ENCODE measurements at regions not wholly inside any gene's neighbourhood (a gene's known extent, or its start where the extent isn't known, plus 50 kb on each side); places are given as distances from the start of the nearest gene placed in this dataset.

DNA sequence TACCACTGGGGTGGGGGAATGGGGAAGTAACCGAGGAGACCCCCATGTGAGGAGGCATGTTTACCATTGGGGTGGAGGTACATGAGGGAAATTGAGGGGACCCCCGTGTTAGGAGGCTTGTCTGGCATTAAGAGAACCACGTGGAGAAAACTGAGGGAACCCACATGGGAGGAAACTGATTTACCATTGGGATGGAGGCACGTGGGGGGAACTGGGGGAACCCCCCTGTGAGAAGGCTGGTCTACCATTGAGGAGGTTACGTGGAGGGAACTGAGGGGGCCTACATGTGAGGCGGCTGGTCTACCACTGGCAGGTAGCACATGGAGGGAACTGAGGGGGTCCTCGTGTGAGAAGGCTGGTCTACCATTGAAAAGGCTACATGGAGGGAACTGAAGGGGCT lies 159.4 kb downstream of the FBLN2 start:
- DNase-seq (ENCODE audit: low spot score): no peak
- Histone ChIP-seq H3K36me3 (no peaks in the 10 kb centered on the region), H3K27me3 (replicated peaks; ENCODE audit: insufficient read depth) (no peaks in the 10 kb centered on the region), H3K9me3 (no peaks in the 10 kb centered on the region), H3K4me3 (no peak overlapping the region), H3K4me1 (replicated peaks) (no peaks in the 10 kb centered on the region), H3K27ac (no peak overlapping the region)
- intact Hi-C loops (cut with DNase I): no loop called here
- 87% methylated on average over 7 of the region's 7 CpGs for WGBS
- TF ChIP-seq CTCF (IDR thresholded peaks at IDR 0.05) (no peak), POLR2A (IDR thresholded peaks at IDR 0.05) (no peak), POLR2AphosphoS5 (IDR thresholded peaks at IDR 0.05) (no peak)

- Histone ChIP-seq H3K27ac (no peak overlapping the region), H3K36me3 (no peaks in the 10 kb centered on the region), H3K4me1 (replicated peaks) (no peaks in the 10 kb centered on the region), H3K9me3 (no peaks in the 10 kb centered on the region), H3K27me3 (replicated peaks; ENCODE audit: insufficient read depth) (no peaks in the 10 kb centered on the region), H3K4me3 (no peak overlapping the region)
- DNase-seq (ENCODE audit: low spot score): no peak
- 88% methylated on average over 5 of the region's 5 CpGs for WGBS
- no peak for TF ChIP-seq POLR2AphosphoS5 (IDR thresholded peaks at IDR 0.05)
- TF ChIP-seq POLR2A (IDR thresholded peaks at IDR 0.05): no peak
- no peak for TF ChIP-seq CTCF (IDR thresholded peaks at IDR 0.05)
- intact Hi-C loops (cut with DNase I): no loop called here
These were observed 158.5 kb downstream of the FBLN2 start for GRCh38 chr3:13707456-13707855.

DNA sequence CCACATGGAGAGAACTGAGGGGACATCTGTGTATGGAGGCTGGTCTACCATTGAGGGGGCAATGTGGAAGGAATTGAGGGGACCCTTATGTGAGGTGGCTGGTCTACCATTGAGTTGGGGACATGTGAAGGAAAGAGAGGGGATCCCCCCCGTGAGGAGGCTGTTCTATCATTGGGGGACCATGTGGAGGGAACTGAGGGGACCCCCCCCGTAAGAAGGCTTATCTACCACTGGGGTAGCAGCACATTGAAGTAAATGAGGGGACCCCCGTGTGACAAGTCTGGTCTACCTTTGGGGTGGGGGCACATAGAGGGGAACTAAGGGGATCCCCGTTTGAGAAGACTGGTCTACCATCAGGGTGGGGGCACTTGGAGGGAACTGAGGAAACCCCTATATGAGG lies 158.0 kb downstream of the FBLN2 start:
- DNase-seq (ENCODE audit: low spot score): no peak
- TF ChIP-seq POLR2A (IDR thresholded peaks at IDR 0.05): no peak
- no peak for TF ChIP-seq CTCF (IDR thresholded peaks at IDR 0.05)
- TF ChIP-seq POLR2AphosphoS5 (IDR thresholded peaks at IDR 0.05): no peak

GRCh38 chr3:13706451-13706850 lies 157.5 kb downstream of the FBLN2 start:
- intact Hi-C loops (cut with DNase I): no loop called here
- no peak for DNase-seq (ENCODE audit: low spot score)
- Histone ChIP-seq H3K27me3 (replicated peaks; ENCODE audit: insufficient read depth) (no peaks in the 10 kb centered on the region), H3K4me3 (no peak overlapping the region), H3K4me1 (replicated peaks) (no peaks in the 10 kb centered on the region), H3K36me3 (no peaks in the 10 kb centered on the region), H3K9me3 (no peaks in the 10 kb centered on the region), H3K27ac (no peak overlapping the region)
- WGBS: 93% methylated on average over 2 of the region's 2 CpGs
- TF ChIP-seq POLR2A (IDR thresholded peaks at IDR 0.05) (no peak), POLR2AphosphoS5 (IDR thresholded peaks at IDR 0.05) (no peak), CTCF (IDR thresholded peaks at IDR 0.05) (no peak)

More for the DNA sequence above, 158.0 kb downstream of the FBLN2 start:
- H3K9me3 ChIP-seq: no peaks in the 10 kb centered on the region
- H3K27ac ChIP-seq: no peak overlapping the region
- H3K27me3 ChIP-seq (replicated peaks; ENCODE audit: insufficient read depth): no peaks in the 10 kb centered on the region
- no peak overlapping the region for H3K4me3 ChIP-seq
- 88% methylated on average over 4 of the region's 4 CpGs for WGBS
- intact Hi-C loops (cut with DNase I): no loop called here
- no peaks in the 10 kb centered on the region for H3K36me3 ChIP-seq
- no peaks in the 10 kb centered on the region for H3K4me1 ChIP-seq (replicated peaks)

DNA sequence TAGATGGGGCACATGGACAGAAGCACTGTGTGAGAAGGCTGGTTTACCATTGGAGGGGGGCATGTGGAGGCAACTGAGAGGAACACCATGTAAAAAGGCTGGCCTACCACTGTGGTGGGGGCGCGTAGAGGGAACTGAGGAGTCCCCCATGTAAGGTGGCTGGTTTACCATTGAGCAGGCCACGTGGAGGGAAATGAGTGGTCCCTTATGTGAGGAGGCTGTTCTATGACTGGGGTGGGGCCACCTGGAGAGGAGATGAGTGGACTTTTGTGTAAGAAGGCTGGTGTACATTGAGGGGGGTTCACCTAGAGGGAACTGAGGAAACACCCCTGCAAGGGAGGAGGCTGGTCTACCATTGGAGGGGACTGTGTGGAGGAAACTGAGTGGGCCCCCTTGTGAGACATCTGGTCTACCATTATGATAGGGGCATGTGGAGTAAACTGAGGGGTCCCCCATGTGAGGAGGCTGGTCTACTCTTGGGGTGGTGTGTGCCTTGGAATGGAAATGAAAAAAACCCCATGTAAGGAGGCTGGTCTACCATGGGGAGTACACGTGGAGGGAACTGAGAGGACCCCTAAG lies 156.9 kb downstream of the FBLN2 start:
- Histone ChIP-seq H3K4me3 (no peak overlapping the region), H3K27me3 (replicated peaks; ENCODE audit: insufficient read depth) (no peaks in the 10 kb centered on the region), H3K36me3 (no peaks in the 10 kb centered on the region), H3K4me1 (replicated peaks) (no peaks in the 10 kb centered on the region), H3K27ac (no peak overlapping the region), H3K9me3 (no peaks in the 10 kb centered on the region)
- 95% methylated on average over 4 of the region's 4 CpGs for WGBS
- no peak for DNase-seq (ENCODE audit: low spot score)
- TF ChIP-seq CTCF (IDR thresholded peaks at IDR 0.05) (no peak), POLR2A (IDR thresholded peaks at IDR 0.05) (no peak), POLR2AphosphoS5 (IDR thresholded peaks at IDR 0.05) (no peak)
- intact Hi-C loops (cut with DNase I): no loop called here

Data from prostate gland (tissue), 2 donors.